ENCODE measurements at regions not wholly inside any gene's neighbourhood (a gene's known extent, or its start where the extent isn't known, plus 50 kb on each side); places are given as distances from the start of the nearest gene placed in this dataset.

- TF ChIP-seq POLR2AphosphoS5 (IDR thresholded peaks at IDR 0.05), result no peak
- no peak for TF ChIP-seq CTCF (IDR thresholded peaks at IDR 0.05 in 8 of 11, conservative IDR thresholded peaks at IDR 0.05 in 3 of 11)
Observed at GRCh38 chr4:77360451-77360850, 203.4 kb downstream of the CCNG2 start.

All from spleen (tissue), 7 donors.